ENCODE measurements at regions not wholly inside any gene's neighbourhood (a gene's known extent, or its start where the extent isn't known, plus 50 kb on each side); places are given as distances from the start of the nearest gene placed in this dataset.

- no peak for TF ChIP-seq POLR2AphosphoS5 (IDR thresholded peaks at IDR 0.05; ENCODE audit: low read depth, low read length)
- TF ChIP-seq, protein P1, sequence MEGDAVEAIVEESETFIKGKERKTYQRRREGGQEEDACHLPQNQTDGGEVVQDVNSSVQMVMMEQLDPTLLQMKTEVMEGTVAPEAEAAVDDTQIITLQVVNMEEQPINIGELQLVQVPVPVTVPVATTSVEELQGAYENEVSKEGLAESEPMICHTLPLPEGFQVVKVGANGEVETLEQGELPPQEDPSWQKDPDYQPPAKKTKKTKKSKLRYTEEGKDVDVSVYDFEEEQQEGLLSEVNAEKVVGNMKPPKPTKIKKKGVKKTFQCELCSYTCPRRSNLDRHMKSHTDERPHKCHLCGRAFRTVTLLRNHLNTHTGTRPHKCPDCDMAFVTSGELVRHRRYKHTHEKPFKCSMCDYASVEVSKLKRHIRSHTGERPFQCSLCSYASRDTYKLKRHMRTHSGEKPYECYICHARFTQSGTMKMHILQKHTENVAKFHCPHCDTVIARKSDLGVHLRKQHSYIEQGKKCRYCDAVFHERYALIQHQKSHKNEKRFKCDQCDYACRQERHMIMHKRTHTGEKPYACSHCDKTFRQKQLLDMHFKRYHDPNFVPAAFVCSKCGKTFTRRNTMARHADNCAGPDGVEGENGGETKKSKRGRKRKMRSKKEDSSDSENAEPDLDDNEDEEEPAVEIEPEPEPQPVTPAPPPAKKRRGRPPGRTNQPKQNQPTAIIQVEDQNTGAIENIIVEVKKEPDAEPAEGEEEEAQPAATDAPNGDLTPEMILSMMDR (IDR thresholded peaks at IDR 0.05): no peak
- TF ChIP-seq REST (IDR thresholded peaks at IDR 0.05; ENCODE audit: insufficient read depth in 1 of 2, low read depth in 2 of 2, low read length in 1 of 2): no peak
These were observed 138.0 kb downstream of the ZNF664 start for GRCh38 chr12:124111006-124111405.

Data from Panc1 (cell line).